GM12874 (cell line): ENCODE measurements at regions not wholly inside any gene's neighbourhood (a gene's known extent, or its start where the extent isn't known, plus 50 kb on each side); places are given as distances from the start of the nearest gene placed in this dataset.

Experiments used
- TF ChIP-seq, protein P1 (sequence below): IDR thresholded peaks from 2 replicates; pipeline ENCODE4 v1.5.1; 2011; ENCODE audit warnings: low read depth, mild to moderate bottlenecking, control low read depth, low read length, moderate library complexity; ENCODE audit not compliant: insufficient read depth

DNA sequence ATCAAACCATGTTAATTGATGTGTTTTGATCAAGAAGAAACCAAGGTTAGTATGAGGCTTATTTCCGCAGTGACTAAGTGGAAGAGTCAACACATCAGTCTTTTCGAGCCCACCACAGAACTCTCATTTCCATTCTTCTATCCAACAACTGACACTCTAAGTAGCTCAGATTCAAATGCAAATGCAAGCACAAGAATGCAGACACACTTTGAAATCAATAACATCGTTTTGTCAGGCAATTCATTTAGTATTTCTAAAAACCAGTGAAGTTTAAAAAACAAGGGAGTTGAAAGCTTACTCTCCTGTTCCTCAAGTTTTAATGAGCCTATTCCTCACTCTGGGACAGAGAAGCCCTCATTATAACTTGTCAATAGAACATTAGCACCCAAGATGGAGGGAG is 433.1 kb downstream of the ZIC3 start:
- TF ChIP-seq, protein P1, sequence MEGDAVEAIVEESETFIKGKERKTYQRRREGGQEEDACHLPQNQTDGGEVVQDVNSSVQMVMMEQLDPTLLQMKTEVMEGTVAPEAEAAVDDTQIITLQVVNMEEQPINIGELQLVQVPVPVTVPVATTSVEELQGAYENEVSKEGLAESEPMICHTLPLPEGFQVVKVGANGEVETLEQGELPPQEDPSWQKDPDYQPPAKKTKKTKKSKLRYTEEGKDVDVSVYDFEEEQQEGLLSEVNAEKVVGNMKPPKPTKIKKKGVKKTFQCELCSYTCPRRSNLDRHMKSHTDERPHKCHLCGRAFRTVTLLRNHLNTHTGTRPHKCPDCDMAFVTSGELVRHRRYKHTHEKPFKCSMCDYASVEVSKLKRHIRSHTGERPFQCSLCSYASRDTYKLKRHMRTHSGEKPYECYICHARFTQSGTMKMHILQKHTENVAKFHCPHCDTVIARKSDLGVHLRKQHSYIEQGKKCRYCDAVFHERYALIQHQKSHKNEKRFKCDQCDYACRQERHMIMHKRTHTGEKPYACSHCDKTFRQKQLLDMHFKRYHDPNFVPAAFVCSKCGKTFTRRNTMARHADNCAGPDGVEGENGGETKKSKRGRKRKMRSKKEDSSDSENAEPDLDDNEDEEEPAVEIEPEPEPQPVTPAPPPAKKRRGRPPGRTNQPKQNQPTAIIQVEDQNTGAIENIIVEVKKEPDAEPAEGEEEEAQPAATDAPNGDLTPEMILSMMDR, result no peak

DNA sequence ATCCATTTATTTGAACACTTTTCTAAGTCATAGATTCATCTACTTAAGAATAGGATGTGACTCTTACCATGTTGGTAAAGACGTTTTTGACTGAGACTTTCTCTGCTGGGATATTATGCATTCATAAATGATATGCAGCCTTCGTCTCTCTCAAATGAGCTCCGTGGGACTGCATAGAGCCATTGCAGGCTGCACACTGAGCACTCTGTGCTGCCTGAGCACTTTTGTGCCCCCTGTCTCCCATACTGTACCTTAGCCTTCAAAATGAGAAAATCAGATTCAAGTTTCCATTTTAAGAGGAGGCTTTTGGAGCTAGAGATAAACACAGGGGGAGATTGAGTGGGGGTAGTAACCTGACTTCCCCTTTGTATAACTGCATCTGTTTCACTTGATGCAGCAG is 433.6 kb downstream of the ZIC3 start:
- TF ChIP-seq, protein P1, result no peak

DNA sequence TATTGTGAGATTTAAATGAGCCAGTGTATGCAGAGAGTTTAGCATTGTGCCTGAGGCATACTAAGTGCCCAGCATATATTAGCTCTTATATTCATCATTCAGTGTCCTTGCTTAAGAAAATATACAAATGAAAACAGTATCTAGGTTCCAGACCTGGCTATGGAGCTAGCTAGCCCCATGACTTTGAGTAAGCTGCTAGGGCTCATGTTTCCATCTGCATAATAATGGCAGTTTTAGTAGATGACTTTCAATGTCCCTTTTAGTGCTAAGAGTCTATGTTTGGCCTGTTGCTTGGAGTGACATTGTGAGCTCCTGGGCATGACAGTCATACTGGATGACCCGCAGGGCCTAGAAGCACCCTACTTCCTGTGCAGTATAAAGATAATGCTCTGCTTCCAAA is 435.3 kb downstream of the ZIC3 start:
- TF ChIP-seq, protein P1, result no peak

DNA sequence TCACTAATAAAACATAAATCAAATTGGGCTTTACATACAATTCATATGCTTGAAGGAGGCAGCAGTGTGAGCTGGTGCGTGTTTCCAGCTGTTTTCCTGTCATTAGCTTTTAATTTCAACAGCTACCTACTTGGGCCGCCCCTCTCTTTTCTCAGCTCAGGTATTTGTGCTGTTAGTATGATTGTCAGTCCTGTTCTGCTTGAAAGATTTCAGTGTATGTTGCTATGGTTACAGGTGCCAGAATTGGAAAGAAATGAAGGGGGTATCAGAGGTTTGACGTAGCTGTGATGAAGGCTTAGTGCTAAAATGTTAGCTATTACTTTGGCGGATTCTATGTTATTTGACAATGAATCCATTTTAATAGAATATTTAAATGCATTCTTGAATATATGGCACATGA is 440.3 kb downstream of the ZIC3 start:
- TF ChIP-seq, protein P1, result no peak

DNA sequence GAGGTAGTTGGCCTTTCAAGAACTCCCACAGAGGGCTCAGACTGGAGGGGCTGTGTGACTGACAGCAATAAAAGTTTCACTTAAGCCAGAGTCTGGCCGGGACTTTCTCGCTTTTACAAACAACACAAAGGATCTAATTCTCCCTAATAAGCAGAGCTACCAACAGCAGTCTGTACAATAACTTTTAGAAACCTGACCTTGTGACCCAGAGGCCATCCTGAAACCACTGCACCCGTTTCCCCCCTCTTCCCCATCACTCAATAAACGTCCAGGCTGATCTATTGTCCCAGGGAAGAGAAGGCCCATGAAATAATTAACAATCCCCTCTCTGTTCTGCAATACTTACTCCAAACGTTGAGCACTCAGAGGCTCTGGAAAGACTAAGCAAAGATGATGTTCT is 442.4 kb downstream of the ZIC3 start:
- TF ChIP-seq, protein P1, result no peak

DNA sequence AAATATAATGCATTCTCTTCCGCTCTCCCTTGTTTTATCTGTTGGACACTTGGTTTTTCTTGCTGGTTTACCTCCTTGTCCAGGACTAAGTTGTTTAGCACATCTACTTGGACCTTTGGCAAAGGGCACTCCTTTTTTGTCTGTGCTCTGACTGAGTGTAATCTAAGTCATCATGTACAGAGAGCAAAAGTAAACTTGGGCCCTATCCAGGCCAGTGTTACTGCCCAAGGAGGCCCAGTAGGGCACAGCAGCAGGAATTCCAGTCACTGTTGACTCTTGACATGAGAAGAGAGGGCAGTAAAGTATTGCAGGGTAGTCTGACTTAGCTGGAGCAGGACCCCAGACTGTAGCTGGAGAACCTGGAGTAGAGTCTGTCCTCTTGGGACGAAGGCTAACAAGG is 445.5 kb downstream of the ZIC3 start:
- TF ChIP-seq, protein P1, result no peak

DNA sequence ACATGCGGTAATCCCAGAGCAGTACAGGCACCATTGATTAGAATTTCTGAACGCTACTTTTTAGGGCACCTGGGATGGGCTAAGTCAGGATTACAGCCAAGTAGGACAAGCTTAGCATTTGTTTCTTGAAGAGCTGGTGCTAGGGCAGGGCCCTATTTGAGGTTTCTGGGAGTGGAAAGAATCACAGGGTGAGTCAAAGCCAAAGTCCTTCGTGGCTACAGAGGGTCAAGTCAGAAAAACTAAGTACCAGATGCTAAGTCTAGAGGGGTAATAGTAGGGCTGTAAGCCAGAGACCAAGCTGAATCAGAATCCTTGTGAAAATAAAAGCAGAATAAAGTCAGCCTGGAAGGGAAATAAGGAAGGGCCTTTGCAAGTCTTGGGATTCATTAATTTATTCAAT is 448.6 kb downstream of the ZIC3 start:
- TF ChIP-seq, protein P1, result no peak
